GM12873 (cell line): ENCODE measurements at regions not wholly inside any gene's neighbourhood (a gene's known extent, or its start where the extent isn't known, plus 50 kb on each side); places are given as distances from the start of the nearest gene placed in this dataset.

ENCODE experiments used
- CTCF ChIP-seq: IDR thresholded peaks from 2 replicates; pipeline ENCODE4 v1.5.1; 2012; ENCODE audit warnings: low read depth, mild to moderate bottlenecking, moderate library complexity, low read length, control low read depth; ENCODE audit not compliant: insufficient read depth; ENCODE audit errors: missing control alignments

GRCh38 chr2:106706283-106706682 is 179.7 kb downstream of the ST6GAL2 start:
- no peak for TF ChIP-seq CTCF

- no peak for TF ChIP-seq CTCF
These were observed 177.8 kb downstream of the ST6GAL2 start for GRCh38 chr2:106708209-106708608.

GRCh38 chr2:106709229-106709628 is 176.7 kb downstream of the ST6GAL2 start:
- no peak for TF ChIP-seq CTCF

- TF ChIP-seq CTCF, result no peak
These were observed 166.7 kb downstream of the ST6GAL2 start for GRCh38 chr2:106719222-106719621.

- no peak for TF ChIP-seq CTCF
These were observed 165.9 kb downstream of the ST6GAL2 start for GRCh38 chr2:106720026-106720425.

GRCh38 chr2:106724301-106724794 is 161.6 kb downstream of the ST6GAL2 start:
- TF ChIP-seq CTCF, result no peak

- TF ChIP-seq CTCF, result no peak
These were observed 151.8 kb downstream of the ST6GAL2 start for GRCh38 chr2:106734165-106734564.
